ENCODE measurements at regions not wholly inside any gene's neighbourhood (a gene's known extent, or its start where the extent isn't known, plus 50 kb on each side); places are given as distances from the start of the nearest gene placed in this dataset.

DNA sequence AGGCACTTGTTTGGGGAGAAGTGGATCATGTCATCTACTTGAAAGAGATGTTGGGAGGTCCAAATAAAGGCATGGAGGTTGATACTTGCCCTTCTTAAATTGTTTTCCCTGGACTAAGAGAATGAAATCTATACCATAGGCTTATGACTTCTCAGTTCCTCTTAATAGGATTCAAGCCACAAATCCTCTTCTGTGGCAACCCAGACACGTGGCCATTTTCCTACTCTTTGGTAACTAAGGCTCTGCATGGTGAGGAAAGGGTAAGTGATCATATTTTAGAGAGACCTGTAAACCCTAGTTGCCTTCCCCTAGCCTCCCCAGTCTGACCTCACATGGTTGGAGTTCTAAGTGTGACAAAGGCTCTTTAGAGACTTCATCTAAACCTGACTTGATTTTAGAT is 72.9 kb upstream of the CD44 start:
- H3K27ac ChIP-seq = no peak overlapping the region
- TF ChIP-seq, protein P1, sequence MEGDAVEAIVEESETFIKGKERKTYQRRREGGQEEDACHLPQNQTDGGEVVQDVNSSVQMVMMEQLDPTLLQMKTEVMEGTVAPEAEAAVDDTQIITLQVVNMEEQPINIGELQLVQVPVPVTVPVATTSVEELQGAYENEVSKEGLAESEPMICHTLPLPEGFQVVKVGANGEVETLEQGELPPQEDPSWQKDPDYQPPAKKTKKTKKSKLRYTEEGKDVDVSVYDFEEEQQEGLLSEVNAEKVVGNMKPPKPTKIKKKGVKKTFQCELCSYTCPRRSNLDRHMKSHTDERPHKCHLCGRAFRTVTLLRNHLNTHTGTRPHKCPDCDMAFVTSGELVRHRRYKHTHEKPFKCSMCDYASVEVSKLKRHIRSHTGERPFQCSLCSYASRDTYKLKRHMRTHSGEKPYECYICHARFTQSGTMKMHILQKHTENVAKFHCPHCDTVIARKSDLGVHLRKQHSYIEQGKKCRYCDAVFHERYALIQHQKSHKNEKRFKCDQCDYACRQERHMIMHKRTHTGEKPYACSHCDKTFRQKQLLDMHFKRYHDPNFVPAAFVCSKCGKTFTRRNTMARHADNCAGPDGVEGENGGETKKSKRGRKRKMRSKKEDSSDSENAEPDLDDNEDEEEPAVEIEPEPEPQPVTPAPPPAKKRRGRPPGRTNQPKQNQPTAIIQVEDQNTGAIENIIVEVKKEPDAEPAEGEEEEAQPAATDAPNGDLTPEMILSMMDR (conservative IDR thresholded peaks at IDR 0.05) = no peak

DNA sequence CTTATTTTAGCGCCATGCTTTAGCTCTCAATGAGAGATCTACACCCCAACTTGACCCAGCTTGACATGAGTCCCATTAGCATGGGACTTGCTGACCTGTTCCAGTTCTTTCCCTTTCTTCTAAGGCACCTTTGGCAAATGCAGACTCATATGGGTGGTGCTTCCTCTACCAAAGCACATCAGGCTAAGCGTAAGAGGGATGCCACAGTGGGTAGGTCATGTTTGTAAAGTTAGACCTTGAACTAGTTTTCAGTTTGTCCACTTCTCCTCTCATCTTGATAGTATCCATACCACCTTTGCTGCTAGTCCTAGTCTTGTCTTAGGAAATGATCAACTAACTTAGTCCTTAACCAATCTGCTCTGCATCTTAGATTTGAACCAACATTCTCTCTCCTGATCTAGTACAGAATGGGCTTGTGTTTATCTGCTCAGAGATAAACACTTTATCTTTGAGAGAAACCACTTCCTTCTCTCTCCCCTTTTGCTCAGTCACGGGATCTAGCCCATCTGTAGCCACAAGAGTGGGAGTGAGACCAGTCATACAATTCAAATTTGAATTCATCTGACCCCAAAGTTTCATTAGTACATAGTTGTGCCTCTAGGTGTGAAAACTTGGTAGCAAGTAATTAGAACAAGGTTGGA is 72.1 kb upstream of the CD44 start:
- no peak overlapping the region for H3K27ac ChIP-seq
- TF ChIP-seq, protein P1 (conservative IDR thresholded peaks at IDR 0.05) = no peak

DNA sequence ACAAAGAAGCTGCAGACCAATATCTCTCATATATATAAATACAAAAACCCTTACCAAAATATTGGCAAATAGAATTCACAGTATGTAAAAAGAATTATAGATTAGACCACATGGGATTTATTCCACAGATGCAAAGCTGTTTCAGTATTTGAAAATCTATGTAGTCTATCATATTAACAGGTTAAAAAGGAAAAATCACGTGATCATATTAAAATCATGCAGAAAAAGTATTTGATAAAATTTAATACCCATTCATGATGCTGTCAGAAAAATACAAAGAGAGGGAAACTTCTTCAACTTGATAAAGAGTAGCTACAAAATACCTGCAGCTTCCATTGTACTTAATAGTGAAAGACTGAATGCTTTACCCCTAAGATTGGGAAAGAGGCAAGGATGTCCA is 67.2 kb upstream of the CD44 start:
- TF ChIP-seq, protein P1 (conservative IDR thresholded peaks at IDR 0.05) = no peak
- no peak overlapping the region for H3K27ac ChIP-seq

DNA sequence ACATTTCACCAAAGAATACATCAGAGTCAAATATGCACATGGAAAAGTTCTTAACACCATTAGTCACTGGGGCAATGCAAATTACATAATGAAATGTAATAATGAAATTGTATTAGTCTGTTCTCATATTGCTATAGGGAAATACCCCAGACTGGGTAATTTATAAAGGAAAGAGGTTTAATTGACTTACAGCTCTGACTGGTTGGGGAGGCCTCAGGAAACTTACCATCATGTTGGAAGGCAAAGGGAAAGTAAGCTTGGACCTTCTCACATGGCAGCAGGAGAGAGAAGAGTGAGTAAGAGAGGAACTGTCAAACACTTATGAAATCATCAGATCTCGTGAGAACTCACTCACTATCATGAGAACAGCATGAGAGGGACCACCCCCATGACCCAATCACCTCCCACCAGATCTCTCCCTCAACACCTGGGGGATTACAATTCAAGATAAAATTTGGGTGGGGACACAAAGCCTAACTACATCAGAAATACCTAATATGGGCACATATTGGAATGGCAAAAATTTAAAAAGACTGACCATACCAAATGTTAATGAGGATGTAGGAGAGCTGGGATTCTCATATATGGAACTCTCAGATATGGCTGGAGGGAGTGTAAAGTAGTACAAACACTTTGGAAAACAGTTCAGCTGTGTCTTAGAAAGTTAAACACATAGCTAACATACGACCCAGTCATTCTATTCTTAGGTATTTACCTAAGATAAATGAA is 65.1 kb upstream of the CD44 start:
- TF ChIP-seq, protein P1 (conservative IDR thresholded peaks at IDR 0.05) = no peak

DNA sequence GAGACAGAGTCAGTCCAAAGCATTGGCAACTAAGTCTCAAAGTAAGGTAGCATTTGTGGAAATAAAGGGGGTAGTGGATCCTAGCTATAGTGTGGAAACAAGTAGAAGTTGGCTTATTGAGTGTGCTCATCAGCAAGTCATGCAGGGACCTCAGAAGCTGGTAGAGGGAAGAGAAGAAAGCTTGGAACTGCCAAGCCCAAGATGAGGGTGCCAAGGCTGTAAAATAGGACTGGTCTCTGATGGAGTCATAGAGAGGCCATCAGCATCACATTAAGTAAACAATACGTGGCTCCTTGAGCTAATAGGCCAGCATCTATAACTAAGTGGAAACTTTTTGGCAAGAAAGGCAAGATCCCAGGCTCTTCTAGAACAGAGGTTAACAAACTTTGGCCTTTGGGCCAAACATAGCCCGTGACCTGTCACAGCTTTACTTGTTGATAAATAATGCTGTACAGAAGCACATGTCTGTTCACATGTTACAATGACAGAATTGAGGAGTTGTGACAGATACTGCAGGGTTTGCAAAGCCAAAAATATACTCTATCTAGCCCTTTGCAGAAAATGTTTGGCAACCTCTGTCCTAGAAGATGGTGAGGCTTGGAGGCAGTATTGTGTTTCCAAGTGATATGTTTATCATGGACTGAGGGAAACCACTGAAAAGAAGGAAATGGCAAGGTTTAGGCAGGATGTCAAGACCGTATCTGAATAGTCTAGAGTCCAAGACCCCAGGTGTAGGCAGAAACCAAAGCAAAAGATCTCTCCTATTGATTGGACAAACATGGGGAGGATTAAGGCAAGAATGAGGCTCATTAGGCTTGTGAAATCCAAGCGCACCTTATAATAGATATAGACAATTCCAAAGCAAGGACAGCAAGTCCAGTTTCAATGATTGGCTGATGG is 62.5 kb upstream of the CD44 start:
- H3K27ac ChIP-seq = no peak overlapping the region
- TF ChIP-seq, protein P1 (conservative IDR thresholded peaks at IDR 0.05) = no peak

More for the DNA sequence above, 65.1 kb upstream of the CD44 start:
- no peak overlapping the region for H3K27ac ChIP-seq

DNA sequence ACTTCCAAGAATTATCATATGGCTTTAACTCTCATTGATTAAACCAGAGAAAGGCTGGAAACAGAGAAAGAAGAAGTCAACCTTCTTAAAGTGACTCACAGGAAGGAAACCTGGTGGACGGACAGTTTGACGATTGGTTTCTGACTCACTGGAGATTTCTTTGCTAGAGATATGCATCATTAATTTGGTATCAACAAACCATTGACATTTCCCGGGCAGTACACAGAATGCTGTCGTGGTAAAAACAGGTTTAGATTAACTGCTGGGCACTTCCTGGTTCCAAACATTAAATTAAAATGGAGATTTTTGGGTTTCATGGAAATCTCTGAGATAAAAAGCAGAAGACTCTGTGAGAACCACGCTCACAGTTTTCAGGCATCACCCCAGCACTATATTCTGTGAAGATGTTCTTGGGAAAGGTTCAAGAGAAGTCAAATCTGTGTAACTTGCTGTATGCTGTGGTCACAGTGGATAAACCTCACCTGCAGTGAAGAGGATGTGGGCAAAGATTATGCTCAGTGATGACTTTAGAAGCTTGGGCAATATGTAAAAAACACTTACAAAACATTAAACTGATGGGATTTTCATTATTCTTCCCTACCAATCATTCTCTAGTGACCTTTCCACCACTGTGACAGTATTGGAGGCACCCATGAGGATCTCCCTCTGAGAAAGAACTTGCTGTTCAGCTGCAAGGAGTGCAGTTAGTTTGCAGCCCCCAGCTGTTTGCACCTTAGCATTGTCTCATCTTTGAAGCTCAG is 61.1 kb upstream of the CD44 start:
- no peak overlapping the region for H3K27ac ChIP-seq
- TF ChIP-seq, protein P1 (conservative IDR thresholded peaks at IDR 0.05) = no peak

DNA sequence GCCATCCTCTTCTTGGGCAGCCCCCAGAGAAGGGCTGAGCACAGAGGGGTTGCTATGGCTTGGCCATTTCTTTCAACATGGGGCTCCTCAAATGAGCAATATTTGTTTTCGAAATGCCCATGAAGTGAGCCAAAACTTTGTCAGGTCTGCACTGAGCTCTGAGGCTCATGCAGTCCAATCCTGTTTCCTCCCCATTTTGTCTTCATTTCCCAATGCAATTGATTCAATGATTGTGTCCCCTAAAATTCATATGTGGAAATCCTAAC is 60.6 kb upstream of the CD44 start:
- TF ChIP-seq, protein P1 (conservative IDR thresholded peaks at IDR 0.05) = no peak
- no peak overlapping the region for H3K27ac ChIP-seq
